HG03175 (cell line): ENCODE measurements at regions not wholly inside any gene's neighbourhood (a gene's known extent, or its start where the extent isn't known, plus 50 kb on each side); places are given as distances from the start of the nearest gene placed in this dataset.
"Not testable (repeated sequence)": the region's sequence is repeated elsewhere in the genome, so short reads cannot be mapped to it uniquely, and the experiment has no call there.

ENCODE experiments used
- ATAC-seq: cut with Tn5 transposase; IDR thresholded peaks from one replicate; pipeline ENCODE4 v1.9.1; 2021; ENCODE audit warnings: mild to moderate bottlenecking, moderate library complexity; ENCODE audit not compliant: unreplicated experiment

DNA sequence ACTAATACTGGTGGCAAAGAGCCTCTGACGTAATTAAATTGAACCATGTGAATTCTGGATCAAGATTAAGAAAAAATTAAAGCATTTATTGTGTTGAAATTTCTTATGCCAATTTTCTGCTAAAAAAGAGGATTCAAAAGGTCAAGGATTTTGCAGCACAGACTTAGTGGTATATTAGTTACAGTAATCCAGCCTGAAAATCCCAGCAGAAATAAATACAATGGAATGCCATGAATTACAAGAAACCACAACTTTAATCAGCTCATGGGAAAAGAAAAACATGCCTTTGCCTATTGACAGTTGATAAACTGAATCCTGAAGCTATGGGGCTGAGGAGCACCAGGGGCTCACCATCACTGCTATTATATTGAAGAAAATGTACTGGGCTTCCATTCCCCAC, 114.8 kb upstream of the SATB2 start:
- no peak for ATAC-seq

DNA sequence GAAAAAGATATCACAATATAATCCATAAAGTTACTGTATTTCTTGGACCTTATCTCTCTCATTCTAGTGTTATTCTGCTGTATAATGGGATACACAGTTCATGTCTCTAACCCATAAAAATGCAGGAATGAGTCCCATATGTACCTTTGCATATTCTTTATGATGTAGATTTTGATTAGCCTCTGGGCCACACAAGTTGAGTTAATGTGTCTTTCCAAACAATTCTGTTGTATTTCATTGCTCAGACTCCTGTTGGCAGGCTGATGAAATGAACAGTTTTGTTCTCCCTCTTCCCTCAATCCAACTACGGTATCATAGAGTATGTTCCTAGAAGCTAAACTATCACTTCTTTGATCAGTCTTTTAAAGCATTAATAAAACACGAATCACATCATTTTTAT, 113.2 kb upstream of the SATB2 start:
- ATAC-seq, result no peak

GRCh38 chr2:199569336-199569735, 111.6 kb upstream of the SATB2 start:
- ATAC-seq, result no peak

DNA sequence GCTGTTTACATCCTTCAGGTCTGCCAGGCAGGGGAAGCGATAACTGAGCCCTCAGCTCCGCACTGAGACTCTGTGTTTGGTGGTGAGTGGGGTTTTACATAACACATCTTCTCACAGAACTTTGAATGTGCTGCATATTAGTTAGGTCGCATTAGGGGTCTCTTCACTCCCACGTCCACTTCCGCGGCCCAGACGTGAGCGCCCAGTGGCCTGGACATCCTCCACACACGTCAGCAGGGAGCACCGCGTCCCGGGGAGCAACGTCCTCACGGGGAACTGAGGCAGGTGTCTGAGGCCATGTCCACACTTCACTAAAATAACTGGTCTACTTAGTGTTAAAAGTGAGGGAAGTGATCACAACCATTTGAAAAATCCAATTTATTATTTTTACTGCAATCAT, 100.4 kb upstream of the SATB2 start:
- no peak for ATAC-seq

DNA sequence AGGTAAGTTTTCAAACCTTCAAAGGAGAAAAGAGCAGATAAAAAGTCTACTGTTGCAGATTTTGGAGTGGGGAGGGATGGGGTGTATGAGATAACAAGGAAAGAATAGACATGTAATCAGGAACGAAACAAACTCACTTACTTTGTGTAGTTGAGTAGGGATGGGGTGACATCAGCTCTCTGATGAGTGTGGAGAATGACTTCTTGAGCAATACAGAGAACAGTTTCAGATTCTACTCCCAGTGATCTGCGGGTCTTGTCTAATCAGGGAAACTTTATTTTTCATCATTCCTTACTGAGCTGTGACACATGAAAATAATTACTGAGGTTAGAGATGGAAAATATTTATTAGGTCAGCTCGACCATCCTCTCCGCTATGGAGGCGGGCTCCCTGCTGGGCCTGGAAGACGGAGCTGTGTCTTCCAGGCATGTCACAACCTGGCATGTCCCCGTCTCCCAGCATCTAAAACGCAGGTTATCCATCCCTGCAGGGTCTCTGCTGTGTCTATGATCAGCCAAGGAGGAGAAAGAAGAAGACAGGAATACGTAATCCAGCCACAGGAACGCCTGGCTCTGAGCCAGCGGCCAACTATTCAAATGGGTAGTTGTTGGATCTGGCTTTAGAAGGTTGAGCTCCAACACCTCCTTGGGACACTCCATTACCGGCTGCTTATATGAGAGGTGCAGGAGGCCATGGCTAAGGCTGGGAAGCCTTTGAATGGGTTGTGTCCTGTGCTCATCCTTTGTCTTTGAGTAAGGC, 99.0 kb upstream of the SATB2 start:
- ATAC-seq, result no peak

GRCh38 chr2:199554026-199554425, 96.3 kb upstream of the SATB2 start:
- no peak for ATAC-seq

DNA sequence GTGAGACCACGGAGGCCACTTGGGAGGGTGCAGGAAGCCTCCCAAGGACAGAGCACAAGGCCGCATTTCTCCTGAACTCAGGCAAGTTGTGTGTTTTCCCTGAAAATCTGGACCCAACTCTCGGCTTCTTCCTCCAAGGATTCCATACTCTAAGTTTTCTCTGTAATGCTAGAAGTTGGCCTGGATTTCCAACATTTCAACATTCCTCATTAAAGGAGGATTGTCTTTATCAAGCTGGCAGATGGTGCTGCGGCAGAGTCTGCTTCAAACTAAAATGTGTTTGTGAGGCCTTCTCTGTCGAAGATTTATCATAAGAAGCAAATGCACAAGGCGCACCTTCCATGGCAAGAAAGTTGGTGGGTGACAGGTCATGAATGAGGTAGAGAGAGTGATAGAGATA, 94.4 kb upstream of the SATB2 start:
- no peak for ATAC-seq

GRCh38 chr2:199543606-199544172, 86.0 kb upstream of the SATB2 start:
- ATAC-seq, result no peak

- ATAC-seq, result no peak
Measured at GRCh38 chr2:199535445-199536177, 77.9 kb upstream of the SATB2 start.

- not testable (repeated sequence) for ATAC-seq
Measured at GRCh38 chr2:199533873-199534272, 76.1 kb upstream of the SATB2 start.

- ATAC-seq, result no peak
Measured at GRCh38 chr2:199527071-199527470, 69.3 kb upstream of the SATB2 start.

GRCh38 chr2:199524689-199525574, 67.2 kb upstream of the SATB2 start:
- ATAC-seq, result no peak

DNA sequence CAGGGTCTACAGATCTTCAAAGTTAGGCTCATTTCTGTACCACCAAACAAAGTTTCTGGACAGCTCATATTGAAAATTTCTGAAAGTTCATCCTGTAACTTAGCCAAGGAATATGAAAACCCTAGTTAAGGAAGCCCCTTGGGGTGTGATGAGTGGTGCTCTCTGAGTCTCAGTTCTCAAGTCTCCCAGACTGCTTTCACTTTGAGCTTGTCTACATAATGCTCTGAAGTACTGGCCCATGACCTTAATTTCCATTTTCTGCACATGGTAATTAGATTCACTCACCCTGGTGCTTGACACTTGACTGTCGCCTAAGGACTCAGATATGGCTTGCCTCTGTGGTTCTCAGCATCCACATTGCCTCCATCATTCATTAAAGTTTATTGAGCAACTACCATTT, 51.7 kb upstream of the SATB2 start:
- ATAC-seq, result peak; percentile 90
